Liver (tissue), 8 donors: ENCODE measurements at regions not wholly inside any gene's neighbourhood (a gene's known extent, or its start where the extent isn't known, plus 50 kb on each side); places are given as distances from the start of the nearest gene placed in this dataset.

ENCODE experiments used
- DNase-seq: peaks from one replicate; pipeline ENCODE4 v3.0.0-alpha.2; 2017; ENCODE audit warnings: low spot score
- H3K27ac ChIP-seq, 2 donors: one replicate each; pipeline ENCODE4 v1.7.0; 2013; ENCODE audit warnings: inconsistent platforms in 2 of 2, low read length in 2 of 2, control low read depth in 1 of 2, low read depth in 1 of 2, mild to moderate bottlenecking in 1 of 2
- H3K27me3 ChIP-seq, 4 donors: one replicate each; pipeline versions ENCODE4 v1.6.1 to v1.7.0; 2013; ENCODE audit warnings: low read length in 3 of 4, inconsistent platforms in 1 of 4, mild to moderate bottlenecking in 1 of 4, moderate library complexity in 1 of 4; ENCODE audit not compliant: control insufficient read depth in 4 of 4, insufficient read depth in 4 of 4
- H3K36me3 ChIP-seq, 4 donors: one replicate each; pipeline versions ENCODE4 v1.6.1 to v1.7.0; 2013; ENCODE audit warnings: low read length in 3 of 4, mild to moderate bottlenecking in 3 of 4, low read depth in 1 of 4, moderate library complexity in 1 of 4; ENCODE audit not compliant: control insufficient read depth in 4 of 4, insufficient read depth in 3 of 4
- H3K4me1 ChIP-seq, 4 donors: one replicate each; pipeline versions ENCODE4 v1.6.1 to v1.7.0; 2013; ENCODE audit warnings: low read length in 3 of 4, mild to moderate bottlenecking in 3 of 4, moderate library complexity in 1 of 4; ENCODE audit not compliant: control insufficient read depth in 4 of 4, insufficient read depth in 4 of 4
- H3K4me3 ChIP-seq, 3 donors: one replicate each; pipeline versions ENCODE4 v1.6.1 to v1.7.0; 2013; ENCODE audit warnings: low read length in 3 of 3, control low read depth in 1 of 3, low read depth in 1 of 3, mild to moderate bottlenecking in 1 of 3
- H3K9ac ChIP-seq, 2 donors: one replicate each; pipeline ENCODE4 v1.7.0; 2013; ENCODE audit warnings: low read length in 2 of 2, mild to moderate bottlenecking in 2 of 2, moderate library complexity in 2 of 2, control low read depth in 1 of 2, low read depth in 1 of 2
- H3K9me3 ChIP-seq, 4 donors: one replicate each; pipeline versions ENCODE4 v1.6.1 to v1.7.0; 2013; ENCODE audit warnings: low read length in 3 of 4; ENCODE audit not compliant: control insufficient read depth in 4 of 4
- ATF3 ChIP-seq: IDR thresholded peaks from 2 replicates; pipeline ENCODE4 v1.6.1; 2016; ENCODE audit warnings: antibody characterized with exemption
- CTCF ChIP-seq: fragments of 150-350 bp; IDR thresholded peaks from 2 replicates; pipeline ENCODE4 v1.5.1; 2017; ENCODE audit warnings: improper control_type of control experiment, low read depth, low read length; ENCODE audit not compliant: missing input control
- EGR1 ChIP-seq, 2 donors: IDR thresholded peaks; 2 replicates each; pipeline ENCODE4 v1.6.1; 2016 to 2018; ENCODE audit warnings: antibody characterized with exemption in 2 of 2, low read depth in 2 of 2
- FOXA2 ChIP-seq: IDR thresholded peaks from 2 replicates; pipeline ENCODE4 v1.6.1; 2016; ENCODE audit warnings: antibody characterized with exemption
- HNF4A ChIP-seq, 2 donors: conservative IDR thresholded peaks; 2 replicates each; pipeline ENCODE4 v1.6.1; 2016; ENCODE audit warnings: antibody characterized with exemption in 2 of 2, mild to moderate bottlenecking in 2 of 2
- HNF4G ChIP-seq: IDR thresholded peaks from 2 replicates; pipeline ENCODE4 v1.6.1; 2016; ENCODE audit warnings: antibody characterized with exemption
- MAX ChIP-seq: IDR thresholded peaks from 2 replicates; pipeline ENCODE4 v1.6.1; 2016; ENCODE audit warnings: antibody characterized with exemption
- NR2F2 ChIP-seq: IDR thresholded peaks from 2 replicates; pipeline ENCODE4 v1.6.1; 2016; ENCODE audit warnings: antibody characterized with exemption
- RAD21 ChIP-seq, 2 donors: IDR thresholded peaks; 2 replicates each; pipeline ENCODE4 v1.6.1; 2016; ENCODE audit warnings: antibody characterized with exemption in 2 of 2, mild to moderate bottlenecking in 2 of 2
- REST ChIP-seq: IDR thresholded peaks from 2 replicates; pipeline ENCODE4 v1.6.1; 2016; ENCODE audit warnings: antibody characterized with exemption, mild to moderate bottlenecking
- RXRA ChIP-seq, 2 donors: IDR thresholded peaks; 2 replicates each; pipeline ENCODE4 v1.6.1; 2017 to 2018; ENCODE audit warnings: antibody characterized with exemption in 2 of 2, mild to moderate bottlenecking in 1 of 2
- SP1 ChIP-seq: IDR thresholded peaks from 2 replicates; pipeline ENCODE4 v1.6.1; 2018; ENCODE audit warnings: antibody characterized with exemption, mild to moderate bottlenecking
- YY1 ChIP-seq: IDR thresholded peaks from 2 replicates; pipeline ENCODE4 v1.6.1; 2016; ENCODE audit warnings: antibody characterized with exemption, mild to moderate bottlenecking
- ZBTB33 ChIP-seq: IDR thresholded peaks from 2 replicates; pipeline ENCODE4 v1.6.1; 2016; ENCODE audit warnings: antibody characterized with exemption
- WGBS: extraction: QIAGEN DNeasy Blood & Tissue Kit; methylation state at CpG from one replicate; pipeline ENCODE4 v1.1.7; 2013; 5-methylcytosine and 5-hydroxymethylcytosine counted together
- donor health status: healthy.
- donor health status: healthy.
- donor health status: healthy.
- donor health status: healthy.
- donor health status: healthy.

GRCh38 chr3:31161889-31162288 lies 267.4 kb upstream of the GADL1 start:
- Histone ChIP-seq H3K9me3 (no peaks in the 10 kb centered on the region), H3K4me1 (peaks cover 1 to 23% (median 16%) of the 10 kb centered on the region in 4 donors), H3K36me3 (no peaks in the 10 kb centered on the region), H3K27me3 (no peaks in the 10 kb centered on the region), H3K27ac (no peak overlapping the region), H3K9ac (no peak overlapping the region), H3K4me3 (no peak overlapping the region)
- no peak for TF ChIP-seq ZBTB33
- TF ChIP-seq REST: no peak
- no peak for TF ChIP-seq HNF4G
- no peak for TF ChIP-seq FOXA2
- TF ChIP-seq RXRA (IDR thresholded peaks at IDR 0.05): no peak
- no peak for TF ChIP-seq NR2F2
- no peak for TF ChIP-seq RAD21 (IDR thresholded peaks at IDR 0.05)
- TF ChIP-seq YY1: no peak
- no peak for TF ChIP-seq SP1
- no peak for TF ChIP-seq EGR1 (IDR thresholded peaks at IDR 0.05; ENCODE audit: low read depth in 2 of 2)
- no peak for TF ChIP-seq ATF3
- TF ChIP-seq MAX: no peak
- no peak for TF ChIP-seq HNF4A (conservative IDR thresholded peaks at IDR 0.05)
- no peak for DNase-seq

GRCh38 chr3:31164381-31164780 lies 269.9 kb upstream of the GADL1 start:
- no peak overlapping the region for H3K9ac ChIP-seq
- WGBS: 92% methylated on average over 2 of the region's 2 CpGs
- H3K9me3 ChIP-seq: no peaks in the 10 kb centered on the region
- no peak overlapping the region for H3K4me3 ChIP-seq
- H3K27me3 ChIP-seq: no peaks in the 10 kb centered on the region
- H3K36me3 ChIP-seq: no peaks in the 10 kb centered on the region
- DNase-seq: no peak
- no peak for TF ChIP-seq EGR1 (IDR thresholded peaks at IDR 0.05; ENCODE audit: low read depth in 2 of 2)
- no peak for TF ChIP-seq HNF4A (conservative IDR thresholded peaks at IDR 0.05)
- no peak for TF ChIP-seq YY1
- no peak for TF ChIP-seq NR2F2
- no peak for TF ChIP-seq CTCF
- H3K4me1 ChIP-seq: peaks cover 0 to 8% (median 2%) of the 10 kb centered on the region in 4 donors
- H3K27ac ChIP-seq: no peak overlapping the region
